Activated CD4-positive, alpha-beta T cell treated with anti-CD3 and anti-CD28 coated beads for 36 hours (primary cell): ENCODE measurements at regions not wholly inside any gene's neighbourhood (a gene's known extent, or its start where the extent isn't known, plus 50 kb on each side); places are given as distances from the start of the nearest gene placed in this dataset.
"Not testable (repeated sequence)": the region's sequence is repeated elsewhere in the genome, so short reads cannot be mapped to it uniquely, and the experiment has no call there.

Experiments used
- ATAC-seq: fragments of 200-7000 bp; cut with Tn5 transposase; one replicate; pipeline ENCODE4 v1.10.0; 2021; ENCODE audit warnings: mild to moderate bottlenecking, moderate library complexity
- CTCF ChIA-PET: fragments of 350-600 bp; sonication (Branson Sonifier 250); formaldehyde crosslinking; loops from one replicate; lab custom pipeline; 2021; ENCODE audit warnings: antibody characterized with exemption; lab: Charles Lee
- POLR2A ChIA-PET: fragments of 350-600 bp; sonication (Branson Sonifier 250); formaldehyde crosslinking; loops from one replicate; lab custom pipeline; 2021; ENCODE audit warnings: antibody characterized with exemption, inconsistent platforms; lab: Charles Lee
- DNase-seq: peaks from one replicate; pipeline ENCODE4 v3.0.0-alpha.2; 2020
- H3K27ac Mint-ChIP-seq: one replicate; pipeline ENCODE4 v1.8.0; 2021; ENCODE audit warnings: mixed read lengths
- H3K27me3 Mint-ChIP-seq: one replicate; pipeline ENCODE4 v1.8.0; 2021; ENCODE audit warnings: mixed read lengths
- H3K36me3 Mint-ChIP-seq: one replicate; pipeline ENCODE4 v1.8.0; 2021; ENCODE audit warnings: low read depth, mixed read lengths
- H3K4me1 Mint-ChIP-seq: one replicate; pipeline ENCODE4 v1.8.0; 2021; ENCODE audit warnings: mixed read lengths
- H3K4me3 Mint-ChIP-seq: one replicate; pipeline ENCODE4 v1.8.0; 2021; ENCODE audit warnings: mild to moderate bottlenecking, moderate library complexity, mixed read lengths
- H3K9me3 Mint-ChIP-seq: one replicate; pipeline ENCODE4 v1.8.0; 2021; ENCODE audit warnings: low read depth, mixed read lengths
- intact Hi-C, 2 experiments: fragments of 100-400 bp; cut with DNase I in 1 of 2; cut with micrococcal nuclease in 1 of 2; formaldehyde crosslinking; loops; one replicate each; pipeline versions ENCODE4 v1.14.2 to v1.15.1; 2022 to 2024; cut with DNase I, micrococcal nuclease

DNA sequence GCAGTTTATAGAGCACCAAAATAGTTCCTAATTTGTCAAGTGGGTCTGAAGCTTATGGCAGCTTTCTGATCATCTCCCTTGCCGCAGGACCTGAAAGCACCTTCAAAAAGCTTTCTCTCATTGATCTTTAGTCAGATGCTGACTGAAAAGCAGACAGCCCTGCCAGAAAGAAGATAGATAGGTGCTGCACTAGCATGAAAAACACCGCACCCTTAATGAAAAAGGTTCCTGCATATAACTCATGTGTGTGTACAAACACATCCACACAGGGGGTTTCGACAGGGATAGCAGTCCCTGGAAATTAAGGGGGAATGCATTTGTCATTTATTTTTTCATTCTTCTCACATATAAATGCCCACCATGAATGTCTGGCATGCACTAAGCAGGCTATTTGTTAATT is 361.7 kb upstream of the SNX7 start:
- H3K27ac Mint-ChIP-seq, result no peak overlapping the region
- H3K9me3 Mint-ChIP-seq, result no peaks in the 10 kb centered on the region
- no peaks in the 10 kb centered on the region for H3K36me3 Mint-ChIP-seq
- H3K4me1 Mint-ChIP-seq, result no peaks in the 10 kb centered on the region
- CTCF ChIA-PET, result no interaction called here
- no peak overlapping the region for H3K4me3 Mint-ChIP-seq
- intact Hi-C loops, result no loop called here
- DNase-seq, result no peak
- H3K27me3 Mint-ChIP-seq, result no peaks in the 10 kb centered on the region
- no peak for ATAC-seq
- POLR2A ChIA-PET, result no interaction called here

DNA sequence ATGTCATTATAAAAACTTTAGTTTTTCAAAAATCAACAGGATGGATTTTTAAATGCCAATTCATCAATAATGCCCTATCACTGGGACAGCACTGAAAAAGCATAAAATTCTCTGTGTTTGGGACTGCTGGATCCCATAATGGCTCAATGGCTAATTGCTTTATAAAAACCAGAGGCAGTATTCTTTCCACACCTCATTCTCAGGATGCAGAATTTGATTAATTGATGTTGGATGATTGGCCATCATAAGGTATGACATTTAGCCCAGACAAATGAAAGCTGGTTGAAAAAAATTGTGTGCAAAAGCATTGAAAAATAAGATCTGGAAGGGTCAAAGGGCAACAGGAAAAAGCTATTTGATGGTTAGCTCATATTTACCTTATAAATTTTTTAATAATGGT is 362.2 kb upstream of the SNX7 start:
- Mint-ChIP-seq H3K27ac (no peak overlapping the region), H3K4me1 (no peaks in the 10 kb centered on the region), H3K9me3 (no peaks in the 10 kb centered on the region), H3K36me3 (no peaks in the 10 kb centered on the region), H3K27me3 (no peaks in the 10 kb centered on the region), H3K4me3 (no peak overlapping the region)
- POLR2A ChIA-PET, result no interaction called here
- intact Hi-C loops, result no loop called here
- CTCF ChIA-PET, result no interaction called here
- ATAC-seq (no peak), DNase-seq (no peak)

DNA sequence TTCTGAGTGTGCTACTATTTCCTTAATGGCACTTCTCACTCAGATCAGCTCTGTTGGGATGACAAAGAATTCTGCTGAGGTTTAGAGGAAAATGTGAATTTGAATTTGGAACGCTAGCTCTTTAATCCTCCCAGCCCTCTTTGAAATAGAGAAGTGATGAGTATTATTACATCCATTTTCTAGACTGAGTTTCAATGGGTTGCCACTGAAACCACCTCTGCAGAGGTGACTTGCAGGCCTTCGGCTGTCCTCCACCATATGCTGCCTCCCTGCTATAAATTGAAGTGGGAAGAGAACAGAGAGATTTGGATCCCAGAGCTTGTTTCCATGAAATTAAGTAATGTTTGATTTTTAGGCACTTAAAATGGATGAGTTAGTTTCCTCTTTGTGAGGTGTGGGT is 363.2 kb upstream of the SNX7 start:
- CTCF ChIA-PET, result no interaction called here
- H3K4me1 Mint-ChIP-seq, result no peaks in the 10 kb centered on the region

DNA sequence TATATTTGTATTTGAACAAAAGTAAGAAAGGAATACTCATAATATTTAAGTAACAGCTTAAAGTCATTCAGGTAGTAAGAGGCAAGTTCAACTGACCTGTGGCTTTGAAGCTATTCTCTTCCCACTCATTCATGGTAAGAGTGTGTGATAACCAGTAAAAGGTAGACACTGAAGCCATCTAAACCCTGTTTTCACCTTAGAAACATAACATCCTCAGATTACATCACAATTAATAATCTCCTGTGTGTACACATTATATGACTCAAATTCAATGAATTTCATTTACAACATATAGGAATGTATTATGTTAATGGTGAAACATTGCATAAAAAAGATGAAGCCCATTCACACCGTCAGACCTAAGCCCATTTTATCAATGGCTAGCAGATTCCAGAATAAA is 364.8 kb upstream of the SNX7 start:
- POLR2A ChIA-PET, result no interaction called here
- intact Hi-C loops, result no loop called here
- Mint-ChIP-seq H3K4me3 (no peak overlapping the region), H3K9me3 (no peaks in the 10 kb centered on the region), H3K27me3 (no peaks in the 10 kb centered on the region), H3K4me1 (no peaks in the 10 kb centered on the region), H3K27ac (no peak overlapping the region), H3K36me3 (no peaks in the 10 kb centered on the region)
- ATAC-seq, result no peak
- DNase-seq, result no peak
- CTCF ChIA-PET, result no interaction called here

More for the DNA sequence above, 363.2 kb upstream of the SNX7 start:
- POLR2A ChIA-PET, result no interaction called here
- H3K4me3 Mint-ChIP-seq, result no peak overlapping the region
- H3K36me3 Mint-ChIP-seq, result no peaks in the 10 kb centered on the region
- intact Hi-C loops, result no loop called here
- no peaks in the 10 kb centered on the region for H3K27me3 Mint-ChIP-seq
- H3K9me3 Mint-ChIP-seq, result no peaks in the 10 kb centered on the region
- no peak for ATAC-seq
- DNase-seq, result no peak
- H3K27ac Mint-ChIP-seq, result no peak overlapping the region

DNA sequence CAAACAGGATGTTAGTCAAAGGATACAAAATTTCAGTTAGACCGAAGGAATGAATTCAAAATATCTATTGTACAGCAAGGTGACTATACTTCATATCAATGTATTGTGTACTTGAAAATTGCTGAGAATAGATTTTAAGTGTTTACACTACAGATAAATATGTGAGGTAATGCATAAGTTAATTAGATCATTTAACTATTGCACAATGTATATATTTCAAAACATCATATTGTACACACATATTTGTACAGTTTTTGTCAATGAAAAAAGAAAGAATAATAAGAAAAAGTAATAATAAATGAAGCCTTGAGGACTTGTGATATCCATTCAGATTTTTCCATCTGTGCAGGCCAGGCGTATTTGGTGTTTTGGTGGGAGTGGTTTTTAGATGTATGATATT is 367.4 kb upstream of the SNX7 start:
- Mint-ChIP-seq H3K9me3 (no peaks in the 10 kb centered on the region), H3K4me1 (no peaks in the 10 kb centered on the region), H3K27me3 (no peaks in the 10 kb centered on the region), H3K4me3 (no peak overlapping the region), H3K36me3 (no peaks in the 10 kb centered on the region), H3K27ac (no peak overlapping the region)
- DNase-seq (no peak), ATAC-seq (no peak)
- CTCF ChIA-PET, result no interaction called here
- POLR2A ChIA-PET, result interaction anchor here (0.6 kb wide), 1 partner anchor 9 kb away, joined by 3 read pairs; no protein-coding TSS in a partner anchor
- intact Hi-C loops, result no loop called here

DNA sequence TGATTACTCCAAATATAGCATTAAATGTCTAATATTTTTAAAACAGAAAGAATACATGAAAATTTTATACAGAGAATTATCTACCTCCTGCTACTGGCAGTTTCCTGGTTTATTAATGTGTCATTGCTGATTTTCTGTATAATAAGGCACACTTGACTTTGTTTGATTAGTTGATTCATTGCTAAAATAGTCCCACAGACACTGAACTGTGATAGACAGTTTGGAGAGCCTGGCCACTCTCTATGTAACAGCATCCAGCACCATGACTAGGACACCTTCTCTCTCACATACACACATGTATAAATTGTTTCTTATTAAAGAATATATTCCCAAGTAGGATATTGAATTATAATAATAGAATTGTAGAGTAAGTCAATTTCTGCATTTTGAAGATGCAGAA is 368.5 kb upstream of the SNX7 start:
- Mint-ChIP-seq H3K4me1 (no peaks in the 10 kb centered on the region), H3K36me3 (no peaks in the 10 kb centered on the region), H3K9me3 (no peaks in the 10 kb centered on the region), H3K27me3 (no peaks in the 10 kb centered on the region), H3K4me3 (no peak overlapping the region), H3K27ac (no peak overlapping the region)
- no peak for DNase-seq
- ATAC-seq, result no peak
- CTCF ChIA-PET, result no interaction called here
- POLR2A ChIA-PET, result no interaction called here
- intact Hi-C loops, result no loop called here

DNA sequence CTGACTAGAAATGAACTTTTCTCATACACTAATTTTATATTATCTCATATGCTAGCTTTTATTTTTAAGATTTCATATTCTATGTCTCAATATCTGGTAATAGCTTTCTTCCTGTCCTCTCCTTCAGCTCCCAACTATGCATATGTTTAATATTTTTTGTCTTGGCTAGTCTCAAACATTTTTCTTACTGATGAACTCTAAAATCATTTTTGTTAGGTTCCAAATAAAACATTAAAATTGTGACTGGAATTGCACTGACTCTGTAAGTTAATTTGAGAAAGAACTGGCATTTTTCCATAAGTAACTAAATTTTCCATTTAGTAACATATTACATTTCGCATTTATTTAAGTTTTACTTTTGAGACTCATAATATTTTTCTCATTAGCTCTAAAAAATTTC is 368.5 kb upstream of the DPYD start:
- H3K27ac Mint-ChIP-seq, result no peak overlapping the region
- H3K4me3 Mint-ChIP-seq, result no peak overlapping the region
- POLR2A ChIA-PET, result no interaction called here
- no peaks in the 10 kb centered on the region for H3K9me3 Mint-ChIP-seq
- CTCF ChIA-PET, result interaction anchor here (0.6 kb wide), 1 partner anchor 117 kb away, joined by 3 read pairs; no protein-coding TSS in a partner anchor
- H3K36me3 Mint-ChIP-seq, result no peaks in the 10 kb centered on the region
- H3K4me1 Mint-ChIP-seq, result no peaks in the 10 kb centered on the region
- DNase-seq (no peak), ATAC-seq (no peak)
- intact Hi-C loops, result no loop called here
- no peaks in the 10 kb centered on the region for H3K27me3 Mint-ChIP-seq

DNA sequence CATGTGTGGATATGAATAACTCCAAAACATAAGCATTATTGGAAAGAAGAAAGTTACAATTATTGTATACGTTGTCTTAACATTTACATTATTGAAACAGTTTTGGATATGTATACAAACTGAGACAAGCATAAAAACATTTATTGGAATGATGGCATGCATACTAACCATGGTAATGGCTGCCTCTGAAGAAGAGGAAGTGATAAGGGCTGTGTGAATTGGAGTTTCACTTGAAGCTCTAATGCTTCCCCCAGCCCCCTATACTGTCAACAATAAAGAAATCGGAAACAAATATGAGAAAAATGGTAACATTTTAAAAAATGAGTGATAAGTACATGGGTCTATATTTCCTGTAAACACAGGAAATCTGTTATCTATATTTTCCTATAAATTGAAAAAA is 367.7 kb upstream of the DPYD start:
- POLR2A ChIA-PET, result no interaction called here
- CTCF ChIA-PET, result no interaction called here
- H3K4me1 Mint-ChIP-seq, result no peaks in the 10 kb centered on the region

DNA sequence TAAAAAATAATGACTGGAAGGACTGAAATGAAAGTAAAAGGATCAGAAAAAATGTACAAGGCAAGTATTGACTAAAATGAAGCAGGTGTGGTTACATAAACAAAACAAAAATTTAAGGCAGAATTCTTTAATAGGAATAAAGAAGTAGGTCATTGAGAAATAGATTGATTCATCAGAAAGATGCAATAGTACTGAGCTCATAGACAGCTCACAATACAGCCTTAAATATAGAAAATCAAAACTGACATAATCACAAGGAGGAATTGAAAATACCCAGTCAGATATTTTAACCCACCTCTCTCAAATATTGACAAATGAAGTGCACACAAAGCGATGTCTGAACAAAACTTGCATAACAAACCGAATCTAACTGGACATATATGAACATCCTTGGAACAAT is 366.8 kb upstream of the DPYD start:
- Mint-ChIP-seq H3K36me3 (no peaks in the 10 kb centered on the region), H3K4me1 (no peaks in the 10 kb centered on the region), H3K4me3 (no peak overlapping the region), H3K27me3 (no peaks in the 10 kb centered on the region), H3K27ac (no peak overlapping the region), H3K9me3 (no peaks in the 10 kb centered on the region)
- intact Hi-C loops, result no loop called here
- CTCF ChIA-PET, result no interaction called here
- POLR2A ChIA-PET, result no interaction called here
- ATAC-seq (no peak), DNase-seq (no peak)

More for the DNA sequence above, 367.7 kb upstream of the DPYD start:
- H3K36me3 Mint-ChIP-seq, result no peaks in the 10 kb centered on the region
- H3K9me3 Mint-ChIP-seq, result no peaks in the 10 kb centered on the region
- intact Hi-C loops, result no loop called here
- no peaks in the 10 kb centered on the region for H3K27me3 Mint-ChIP-seq
- ATAC-seq (no peak), DNase-seq (no peak)
- H3K4me3 Mint-ChIP-seq, result no peak overlapping the region
- no peak overlapping the region for H3K27ac Mint-ChIP-seq

DNA sequence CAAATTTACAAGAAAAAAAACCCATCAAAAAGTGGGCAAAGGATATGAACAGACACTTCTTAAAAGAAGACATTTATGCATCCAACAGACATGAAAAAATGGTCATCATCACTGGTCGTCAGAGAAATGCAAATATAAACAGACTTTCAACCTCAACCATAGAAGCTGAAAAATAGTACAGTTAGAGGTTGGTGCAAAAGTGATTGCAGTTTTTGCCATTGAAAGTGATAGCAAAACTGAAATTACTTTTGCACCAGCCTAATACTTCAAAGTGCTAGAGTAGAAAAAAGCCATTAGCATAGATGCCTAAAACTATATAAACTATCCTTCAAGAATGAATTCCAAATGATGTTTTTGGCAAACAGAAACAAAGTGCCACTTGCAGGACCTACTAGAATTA is 365.8 kb upstream of the DPYD start:
- CTCF ChIA-PET, result no interaction called here
- H3K27ac Mint-ChIP-seq, result no peak overlapping the region
- DNase-seq (no peak), ATAC-seq (no peak)
- H3K36me3 Mint-ChIP-seq, result no peaks in the 10 kb centered on the region
- intact Hi-C loops, result no loop called here
- no peak overlapping the region for H3K4me3 Mint-ChIP-seq
- no peaks in the 10 kb centered on the region for H3K4me1 Mint-ChIP-seq
- POLR2A ChIA-PET, result no interaction called here
- no peaks in the 10 kb centered on the region for H3K9me3 Mint-ChIP-seq
- no peaks in the 10 kb centered on the region for H3K27me3 Mint-ChIP-seq

DNA sequence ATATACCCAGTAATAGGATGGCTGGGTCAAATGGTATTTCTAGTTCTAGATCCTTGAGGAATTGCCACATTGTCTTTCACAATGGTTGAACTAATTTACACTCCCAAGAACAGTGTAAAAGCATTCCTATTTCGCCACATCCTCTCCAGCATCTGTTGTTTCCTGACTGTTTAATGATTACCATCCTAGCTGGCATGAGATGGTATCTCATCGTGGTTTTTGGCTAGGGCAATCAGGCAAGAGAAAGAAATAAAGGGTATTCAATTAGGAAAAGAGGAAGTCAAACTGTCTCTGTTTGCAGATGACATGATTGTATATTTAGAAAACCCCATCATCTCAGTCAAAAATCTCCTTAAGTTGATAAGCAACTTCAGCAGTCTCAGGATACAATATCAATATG is 364.5 kb upstream of the DPYD start:
- DNase-seq, H3K36me3 Mint-ChIP-seq, H3K4me1 Mint-ChIP-seq, CTCF ChIA-PET, H3K27ac Mint-ChIP-seq, H3K27me3 Mint-ChIP-seq, ATAC-seq, H3K4me3 Mint-ChIP-seq, H3K9me3 Mint-ChIP-seq, intact Hi-C loops, POLR2A ChIA-PET: not testable (repeated sequence)

DNA sequence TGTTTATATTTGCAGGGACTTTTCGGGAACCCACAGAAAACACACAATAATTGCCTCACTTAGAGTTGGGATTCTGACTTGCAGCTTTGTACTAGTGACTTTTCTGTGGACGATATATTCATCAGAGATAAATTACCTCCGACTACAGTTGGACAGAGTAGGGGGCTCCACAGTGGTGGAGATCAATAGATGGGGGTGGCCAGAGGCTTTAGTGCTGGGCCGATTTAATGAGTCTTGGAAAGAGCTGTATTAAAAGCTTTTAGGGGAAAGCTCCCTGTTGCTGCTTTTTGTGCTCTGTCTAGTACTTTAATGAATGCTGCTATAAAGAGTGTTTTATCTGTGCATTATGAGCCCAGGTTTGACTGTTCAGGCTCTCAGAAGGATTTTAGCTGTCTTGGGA is 359.2 kb upstream of the DPYD start:
- intact Hi-C loops, result no loop called here
- Mint-ChIP-seq H3K27me3 (no peaks in the 10 kb centered on the region), H3K36me3 (no peaks in the 10 kb centered on the region), H3K27ac (no peak overlapping the region), H3K4me3 (no peak overlapping the region), H3K9me3 (no peaks in the 10 kb centered on the region), H3K4me1 (no peaks in the 10 kb centered on the region)
- ATAC-seq, result no peak
- POLR2A ChIA-PET, result no interaction called here
- DNase-seq, result no peak
- CTCF ChIA-PET, result interaction anchor here (1.0 kb wide), 1 partner anchor 13 kb away, joined by 3 read pairs; no protein-coding TSS in a partner anchor

DNA sequence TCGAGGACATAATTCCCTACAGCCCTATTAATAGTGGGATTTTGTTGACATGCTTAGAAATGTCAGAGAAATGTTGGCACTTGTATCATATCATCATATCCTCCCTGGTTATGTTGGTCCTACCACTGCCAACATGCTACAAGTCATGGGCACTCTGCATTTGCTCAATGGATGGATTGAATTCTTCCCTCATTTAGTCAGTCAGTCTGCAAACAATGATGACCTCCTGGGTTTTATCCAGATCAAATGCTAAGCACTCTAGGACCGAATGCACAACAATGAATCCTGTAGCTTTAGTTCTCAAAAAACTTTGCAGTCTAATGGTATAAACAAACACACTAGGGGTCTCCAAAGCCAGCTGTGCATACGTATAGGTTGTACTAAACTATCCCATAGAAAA is 357.2 kb upstream of the DPYD start:
- CTCF ChIA-PET, result no interaction called here
- Mint-ChIP-seq H3K36me3 (no peaks in the 10 kb centered on the region), H3K4me3 (no peak overlapping the region), H3K4me1 (no peaks in the 10 kb centered on the region), H3K27ac (no peak overlapping the region), H3K9me3 (no peaks in the 10 kb centered on the region), H3K27me3 (peaks cover 3% of the 10 kb centered on the region)
- ATAC-seq (no peak), DNase-seq (no peak)
- intact Hi-C loops, result no loop called here
- POLR2A ChIA-PET, result no interaction called here
